ENCODE measurements at regions not wholly inside any gene's neighbourhood (a gene's known extent, or its start where the extent isn't known, plus 50 kb on each side); places are given as distances from the start of the nearest gene placed in this dataset.

DNA sequence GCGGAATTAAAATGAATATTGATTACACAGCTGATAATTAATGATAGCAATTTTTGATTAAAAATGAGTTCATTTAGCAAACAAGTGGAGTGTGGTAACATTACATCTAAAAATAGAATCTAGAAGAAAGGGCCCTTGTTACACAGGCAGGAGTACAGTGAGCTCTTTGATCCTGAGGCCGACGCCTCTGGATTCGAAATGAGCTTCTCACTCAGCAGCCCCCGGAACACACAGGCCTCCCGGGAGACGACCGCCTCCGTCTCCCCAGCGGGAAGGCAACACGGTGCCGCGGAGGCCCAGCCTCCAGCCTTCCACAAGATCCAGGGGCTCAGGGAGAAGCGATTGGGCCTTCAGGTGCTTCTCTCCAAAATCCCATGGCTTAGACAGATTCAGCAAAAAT lies 379.1 kb downstream of the BRD1 start:
- no peak overlapping the region for H3K4me3 ChIP-seq (ENCODE audit: low read depth in 1 of 2, low read length in 2 of 2)
- H3K27me3 ChIP-seq (ENCODE audit: control insufficient read depth in 1 of 2, insufficient read depth in 2 of 2, low read length in 2 of 2): peaks cover 0 to 3% of the 10 kb centered on the region in 2 donors
- no peak overlapping the region for H3K27ac ChIP-seq (ENCODE audit: low read depth, low read length)
- no peaks in the 10 kb centered on the region for H3K9me3 ChIP-seq (ENCODE audit: control insufficient read depth in 1 of 2, low read length in 2 of 2)
- H3K4me1 ChIP-seq (ENCODE audit: control insufficient read depth in 1 of 2, insufficient read depth in 2 of 2, low read length in 2 of 2): no peaks in the 10 kb centered on the region
- no peak overlapping the region for H3K9ac ChIP-seq (ENCODE audit: low read depth in 1 of 2, low read length in 2 of 2)
- H3K36me3 ChIP-seq (ENCODE audit: control insufficient read depth in 1 of 2, insufficient read depth in 2 of 2, low read length in 2 of 2): no peaks in the 10 kb centered on the region

DNA sequence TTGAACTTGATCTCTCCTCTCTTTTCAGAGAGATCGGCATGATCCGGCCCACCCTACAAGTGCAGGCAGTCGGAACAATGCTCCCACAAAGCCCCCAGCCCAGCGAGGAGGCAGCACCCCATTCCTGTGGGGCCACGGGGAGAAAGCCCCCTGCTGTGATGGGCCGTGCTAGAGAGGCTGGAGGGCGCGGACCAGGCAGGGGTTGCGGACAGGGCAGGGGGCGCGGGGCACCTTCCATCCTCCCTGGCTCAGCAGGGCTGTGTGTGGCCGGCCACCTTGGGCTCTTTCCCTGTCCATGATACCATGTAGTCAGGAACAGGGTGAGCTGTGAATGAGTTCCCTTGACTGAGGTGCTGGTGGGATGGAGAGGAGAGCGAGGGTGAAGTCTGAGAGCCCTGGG lies 379.8 kb downstream of the BRD1 start:
- H3K9me3 ChIP-seq (ENCODE audit: control insufficient read depth in 1 of 2, low read length in 2 of 2): no peaks in the 10 kb centered on the region
- H3K27ac ChIP-seq (ENCODE audit: low read depth, low read length): no peak overlapping the region
- no peaks in the 10 kb centered on the region for H3K4me1 ChIP-seq (ENCODE audit: control insufficient read depth in 1 of 2, insufficient read depth in 2 of 2, low read length in 2 of 2)
- no peak overlapping the region for H3K9ac ChIP-seq (ENCODE audit: low read depth in 1 of 2, low read length in 2 of 2)
- no peaks in the 10 kb centered on the region for H3K36me3 ChIP-seq (ENCODE audit: control insufficient read depth in 1 of 2, insufficient read depth in 2 of 2, low read length in 2 of 2)
- peaks cover 0 to 3% of the 10 kb centered on the region in 2 donors for H3K27me3 ChIP-seq (ENCODE audit: control insufficient read depth in 1 of 2, insufficient read depth in 2 of 2, low read length in 2 of 2)
- H3K4me3 ChIP-seq (ENCODE audit: low read depth in 1 of 2, low read length in 2 of 2): no peak overlapping the region

GRCh38 chr22:49446759-49447710 lies 380.6 kb downstream of the BRD1 start:
- no peaks in the 10 kb centered on the region for H3K9me3 ChIP-seq (ENCODE audit: control insufficient read depth in 1 of 2, low read length in 2 of 2)
- H3K27ac ChIP-seq (ENCODE audit: low read depth, low read length): no peak overlapping the region
- no peaks in the 10 kb centered on the region for H3K36me3 ChIP-seq (ENCODE audit: control insufficient read depth in 1 of 2, insufficient read depth in 2 of 2, low read length in 2 of 2)
- no peak overlapping the region for H3K9ac ChIP-seq (ENCODE audit: low read depth in 1 of 2, low read length in 2 of 2)
- H3K4me3 ChIP-seq (ENCODE audit: low read depth in 1 of 2, low read length in 2 of 2): no peak overlapping the region
- H3K27me3 ChIP-seq (ENCODE audit: control insufficient read depth in 1 of 2, insufficient read depth in 2 of 2, low read length in 2 of 2): peaks cover 0 to 3% of the 10 kb centered on the region in 2 donors
- no peaks in the 10 kb centered on the region for H3K4me1 ChIP-seq (ENCODE audit: control insufficient read depth in 1 of 2, insufficient read depth in 2 of 2, low read length in 2 of 2)

DNA sequence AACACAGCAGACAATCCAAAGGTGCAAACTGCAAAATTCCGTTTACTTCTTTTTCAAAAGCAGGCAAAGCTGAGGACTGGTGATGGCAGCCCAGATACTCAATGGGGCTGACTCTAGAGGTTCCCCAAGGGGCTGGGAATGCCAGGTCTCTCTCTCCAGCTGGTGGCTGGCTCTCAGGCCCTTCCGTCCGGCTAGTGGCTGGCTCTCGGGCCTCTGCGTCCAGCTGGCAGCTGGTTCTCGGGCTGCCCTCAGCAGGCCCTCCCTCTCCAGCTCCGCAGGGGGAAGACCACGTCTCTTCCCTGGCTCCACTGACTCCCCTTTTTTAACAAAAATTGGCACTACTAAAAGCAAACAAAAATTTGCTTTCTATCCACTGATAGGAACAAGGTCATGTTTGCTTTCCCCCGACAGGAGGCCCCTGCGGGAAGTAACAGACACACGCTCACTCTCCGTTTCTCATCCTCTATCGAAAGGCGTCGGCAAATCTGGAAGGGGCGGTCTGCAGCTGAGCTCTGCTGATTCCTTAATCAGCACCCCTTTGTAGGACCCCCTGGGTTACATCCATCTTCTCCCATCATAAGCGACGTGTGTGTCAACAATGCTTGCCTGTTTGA lies 381.4 kb downstream of the BRD1 start:
- H3K27me3 ChIP-seq (ENCODE audit: control insufficient read depth in 1 of 2, insufficient read depth in 2 of 2, low read length in 2 of 2): peaks cover 0 to 3% of the 10 kb centered on the region in 2 donors
- no peaks in the 10 kb centered on the region for H3K9me3 ChIP-seq (ENCODE audit: control insufficient read depth in 1 of 2, low read length in 2 of 2)
- no peaks in the 10 kb centered on the region for H3K36me3 ChIP-seq (ENCODE audit: control insufficient read depth in 1 of 2, insufficient read depth in 2 of 2, low read length in 2 of 2)
- H3K4me1 ChIP-seq (ENCODE audit: control insufficient read depth in 1 of 2, insufficient read depth in 2 of 2, low read length in 2 of 2): no peaks in the 10 kb centered on the region
- no peak overlapping the region for H3K27ac ChIP-seq (ENCODE audit: low read depth, low read length)
- H3K9ac ChIP-seq (ENCODE audit: low read depth in 1 of 2, low read length in 2 of 2): no peak overlapping the region
- H3K4me3 ChIP-seq (ENCODE audit: low read depth in 1 of 2, low read length in 2 of 2): no peak overlapping the region

- Histone ChIP-seq H3K4me3 (ENCODE audit: low read depth in 1 of 2, low read length in 2 of 2) (no peak overlapping the region), H3K27me3 (ENCODE audit: control insufficient read depth in 1 of 2, insufficient read depth in 2 of 2, low read length in 2 of 2) (no peaks in the 10 kb centered on the region), H3K36me3 (ENCODE audit: control insufficient read depth in 1 of 2, insufficient read depth in 2 of 2, low read length in 2 of 2) (no peaks in the 10 kb centered on the region), H3K9me3 (ENCODE audit: control insufficient read depth in 1 of 2, low read length in 2 of 2) (no peaks in the 10 kb centered on the region), H3K9ac (ENCODE audit: low read depth in 1 of 2, low read length in 2 of 2) (no peak overlapping the region), H3K27ac (ENCODE audit: low read depth, low read length) (no peak overlapping the region), H3K4me1 (ENCODE audit: control insufficient read depth in 1 of 2, insufficient read depth in 2 of 2, low read length in 2 of 2) (no peaks in the 10 kb centered on the region)
Observed at GRCh38 chr22:49444781-49445180, 382.9 kb downstream of the BRD1 start.

GRCh38 chr22:49440931-49441330 lies 386.7 kb downstream of the BRD1 start:
- no peak overlapping the region for H3K4me3 ChIP-seq (ENCODE audit: low read depth in 1 of 2, low read length in 2 of 2)
- H3K36me3 ChIP-seq (ENCODE audit: control insufficient read depth in 1 of 2, insufficient read depth in 2 of 2, low read length in 2 of 2): no peaks in the 10 kb centered on the region
- no peaks in the 10 kb centered on the region for H3K9me3 ChIP-seq (ENCODE audit: control insufficient read depth in 1 of 2, low read length in 2 of 2)
- H3K4me1 ChIP-seq (ENCODE audit: control insufficient read depth in 1 of 2, insufficient read depth in 2 of 2, low read length in 2 of 2): no peaks in the 10 kb centered on the region
- H3K27me3 ChIP-seq (ENCODE audit: control insufficient read depth in 1 of 2, insufficient read depth in 2 of 2, low read length in 2 of 2): no peaks in the 10 kb centered on the region
- H3K9ac ChIP-seq (ENCODE audit: low read depth in 1 of 2, low read length in 2 of 2): no peak overlapping the region
- no peak overlapping the region for H3K27ac ChIP-seq (ENCODE audit: low read depth, low read length)

GRCh38 chr22:49439373-49439772 lies 388.3 kb downstream of the BRD1 start:
- H3K4me3 ChIP-seq (ENCODE audit: low read depth in 1 of 2, low read length in 2 of 2): no peak overlapping the region
- H3K9me3 ChIP-seq (ENCODE audit: control insufficient read depth in 1 of 2, low read length in 2 of 2): no peaks in the 10 kb centered on the region
- H3K9ac ChIP-seq (ENCODE audit: low read depth in 1 of 2, low read length in 2 of 2): no peak overlapping the region
- H3K27ac ChIP-seq (ENCODE audit: low read depth, low read length): no peak overlapping the region
- no peaks in the 10 kb centered on the region for H3K4me1 ChIP-seq (ENCODE audit: control insufficient read depth in 1 of 2, insufficient read depth in 2 of 2, low read length in 2 of 2)
- no peaks in the 10 kb centered on the region for H3K36me3 ChIP-seq (ENCODE audit: control insufficient read depth in 1 of 2, insufficient read depth in 2 of 2, low read length in 2 of 2)
- no peaks in the 10 kb centered on the region for H3K27me3 ChIP-seq (ENCODE audit: control insufficient read depth in 1 of 2, insufficient read depth in 2 of 2, low read length in 2 of 2)

- no peak overlapping the region for H3K27ac ChIP-seq (ENCODE audit: low read depth, low read length)
- H3K9ac ChIP-seq (ENCODE audit: low read depth in 1 of 2, low read length in 2 of 2): no peak overlapping the region
- no peaks in the 10 kb centered on the region for H3K36me3 ChIP-seq (ENCODE audit: control insufficient read depth in 1 of 2, insufficient read depth in 2 of 2, low read length in 2 of 2)
- H3K9me3 ChIP-seq (ENCODE audit: control insufficient read depth in 1 of 2, low read length in 2 of 2): no peaks in the 10 kb centered on the region
- H3K4me1 ChIP-seq (ENCODE audit: control insufficient read depth in 1 of 2, insufficient read depth in 2 of 2, low read length in 2 of 2): no peaks in the 10 kb centered on the region
- no peak overlapping the region for H3K4me3 ChIP-seq (ENCODE audit: low read depth in 1 of 2, low read length in 2 of 2)
- H3K27me3 ChIP-seq (ENCODE audit: control insufficient read depth in 1 of 2, insufficient read depth in 2 of 2, low read length in 2 of 2): no peaks in the 10 kb centered on the region
Observed at GRCh38 chr22:49437956-49438355, 389.7 kb downstream of the BRD1 start.

- no peaks in the 10 kb centered on the region for H3K9me3 ChIP-seq (ENCODE audit: control insufficient read depth in 1 of 2, low read length in 2 of 2)
- no peak overlapping the region for H3K4me3 ChIP-seq (ENCODE audit: low read depth in 1 of 2, low read length in 2 of 2)
- H3K4me1 ChIP-seq (ENCODE audit: control insufficient read depth in 1 of 2, insufficient read depth in 2 of 2, low read length in 2 of 2): no peaks in the 10 kb centered on the region
- no peaks in the 10 kb centered on the region for H3K27me3 ChIP-seq (ENCODE audit: control insufficient read depth in 1 of 2, insufficient read depth in 2 of 2, low read length in 2 of 2)
- no peaks in the 10 kb centered on the region for H3K36me3 ChIP-seq (ENCODE audit: control insufficient read depth in 1 of 2, insufficient read depth in 2 of 2, low read length in 2 of 2)
- H3K9ac ChIP-seq (ENCODE audit: low read depth in 1 of 2, low read length in 2 of 2): no peak overlapping the region
- H3K27ac ChIP-seq (ENCODE audit: low read depth, low read length): no peak overlapping the region
Observed at GRCh38 chr22:49437356-49437755, 390.3 kb downstream of the BRD1 start.

DNA sequence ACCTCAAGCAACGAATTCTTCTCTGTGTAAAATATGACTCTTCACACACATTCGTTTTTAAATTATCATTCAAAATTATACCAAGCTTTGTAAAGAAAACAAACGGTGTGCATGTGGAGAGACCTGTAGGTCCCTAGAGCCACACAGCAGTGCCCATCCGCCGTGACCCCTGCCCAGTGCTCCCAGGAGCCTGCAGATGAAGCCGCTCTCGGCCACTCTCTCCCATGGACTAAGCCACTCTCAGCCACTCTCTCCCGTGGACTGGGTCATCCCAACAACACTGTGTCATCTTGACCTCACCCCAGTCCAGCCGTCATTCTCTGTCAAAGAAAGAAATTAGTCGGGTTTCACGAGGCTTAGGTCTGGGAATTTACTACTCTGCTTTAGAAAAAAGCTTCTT lies 391.6 kb downstream of the BRD1 start:
- no peaks in the 10 kb centered on the region for H3K36me3 ChIP-seq (ENCODE audit: control insufficient read depth in 1 of 2, insufficient read depth in 2 of 2, low read length in 2 of 2)
- H3K9ac ChIP-seq (ENCODE audit: low read depth in 1 of 2, low read length in 2 of 2): no peak overlapping the region
- H3K9me3 ChIP-seq (ENCODE audit: control insufficient read depth in 1 of 2, low read length in 2 of 2): no peaks in the 10 kb centered on the region
- H3K27ac ChIP-seq (ENCODE audit: low read depth, low read length): no peak overlapping the region
- no peak overlapping the region for H3K4me3 ChIP-seq (ENCODE audit: low read depth in 1 of 2, low read length in 2 of 2)
- no peaks in the 10 kb centered on the region for H3K4me1 ChIP-seq (ENCODE audit: control insufficient read depth in 1 of 2, insufficient read depth in 2 of 2, low read length in 2 of 2)
- no peaks in the 10 kb centered on the region for H3K27me3 ChIP-seq (ENCODE audit: control insufficient read depth in 1 of 2, insufficient read depth in 2 of 2, low read length in 2 of 2)

Data from duodenal mucosa (tissue), 2 donors.